A549 (cell line): ENCODE measurements at regions not wholly inside any gene's neighbourhood (a gene's known extent, or its start where the extent isn't known, plus 50 kb on each side); places are given as distances from the start of the nearest gene placed in this dataset.

Experiments used
- ATAC-seq, 2 experiments: fragments of 200-7000 bp in 1 of 2; fragments of >200 bp in 1 of 2; cut with Nextera tagmentation in 1 of 2; cut with Tn5 transposase in 1 of 2; 3 replicates each; pipeline versions ENCODE4 v1.8.0 to v1.9.1; 2018 to 2020; ENCODE audit warnings: mild to moderate bottlenecking in 1 of 2, moderate library complexity in 1 of 2
- CTCF ChIA-PET: fragments of 300-600 bp; sonication (Branson Sonifier 250); formaldehyde crosslinking; extraction: SDS; loops from one replicate; lab custom pipeline; 2021; ENCODE audit warnings: antibody characterized with exemption, inconsistent platforms; lab: Yijun Ruan, JAX
- POLR2A ChIA-PET: fragments of 350-600 bp; formaldehyde crosslinking; extraction: SDS; loops from one replicate; lab custom pipeline; 2021; ENCODE audit warnings: antibody characterized with exemption, inconsistent platforms; lab: Yijun Ruan, JAX
- DNase-seq, 2 experiments: peaks; one replicate each; pipeline versions ENCODE4 v3.0.0 to v3.0.0-alpha.2; 2011 to 2016; ENCODE audit warnings: low read depth in 1 of 2, low spot score in 1 of 2
- FAIRE-seq: peaks from 2 replicates; lab custom pipeline; 2011; peaks lifted over from hg19 to GRCh38; lab: Jason Lieb, UNC
- H3K27ac ChIP-seq, 2 experiments: fragments of >200 bp; sonication (Bioruptor Twin); formaldehyde crosslinking; 3 replicates each; pipeline ENCODE4 v1.5.1; 2016 to 2017
- H3K4me1 ChIP-seq: fragments of >200 bp; sonication (Bioruptor Twin); formaldehyde crosslinking; 3 replicates; pipeline ENCODE4 v1.6.1; 2016
- H3K4me2 ChIP-seq: fragments of >200 bp; sonication (Bioruptor Twin); formaldehyde crosslinking; 3 replicates; pipeline ENCODE4 v1.6.1; 2016
- H3K4me3 ChIP-seq: fragments of >200 bp; sonication (Bioruptor Twin); formaldehyde crosslinking; 3 replicates; pipeline ENCODE4 v1.5.1; 2016
- H3K9me3 ChIP-seq: fragments of >200 bp; sonication (Bioruptor Twin); formaldehyde crosslinking; 3 replicates; pipeline ENCODE4 v1.6.1; 2016
- ATOH8 ChIP-seq: fragments of 250-450 bp; sonication (Bioruptor Pico); IDR thresholded peaks from 2 replicates; pipeline ENCODE4 v1.5.0; 2020; ENCODE audit warnings: low read depth, mild to moderate bottlenecking, moderate library complexity
- CBX2 ChIP-seq: fragments of 200-600 bp; sonication (generic); IDR thresholded peaks from 2 replicates; pipeline ENCODE4 v1.6.1; 2016; ENCODE audit warnings: low read depth, mild to moderate bottlenecking, borderline replicate concordance
- CBX8 ChIP-seq: fragments of 200-600 bp; sonication (generic); IDR thresholded peaks from 2 replicates; pipeline ENCODE4 v1.6.1; 2016
- CEBPB ChIP-seq, 2 experiments: fragments of >200 bp in 1 of 2; sonication (Bioruptor Twin) in 1 of 2; formaldehyde crosslinking in 1 of 2; IDR thresholded peaks; 2 replicates each; pipeline ENCODE4 v1.6.1; 2012 to 2016
- EP300 ChIP-seq, 2 experiments: fragments of >200 bp; sonication (Bioruptor Twin); formaldehyde crosslinking; IDR thresholded peaks; 2 replicates in 1 of 2; 3 replicates in 1 of 2; pipeline ENCODE4 v1.6.1; 2016 to 2017
- FOSL2 ChIP-seq, 2 experiments: fragments of 450-650 bp in 1 of 2; fragments of >200 bp in 1 of 2; sonication (Bioruptor Twin) in 1 of 2; formaldehyde crosslinking; IDR thresholded peaks; 2 replicates each; pipeline versions ENCODE4 v1.5.0 to v1.6.1; 2016 to 2020; ENCODE audit warnings: mild to moderate bottlenecking in 1 of 2, moderate library complexity in 1 of 2
- GATA3 ChIP-seq: IDR thresholded peaks from 2 replicates; pipeline ENCODE4 v1.6.1; 2012; ENCODE audit warnings: borderline replicate concordance
- HEYL ChIP-seq: fragments of 250-450 bp; sonication (Bioruptor Pico); IDR thresholded peaks from 2 replicates; pipeline ENCODE4 v1.8.0; 2021; ENCODE audit warnings: mild to moderate bottlenecking, moderate library complexity
- HOXA7 ChIP-seq: fragments of 250-450 bp; sonication (Bioruptor Pico); IDR thresholded peaks from 2 replicates; pipeline ENCODE4 v1.5.0; 2020; ENCODE audit warnings: mild to moderate bottlenecking, moderate library complexity
- KDM1A ChIP-seq: fragments of 200-600 bp; sonication (generic); IDR thresholded peaks from 2 replicates; pipeline ENCODE4 v1.6.1; 2016; ENCODE audit warnings: low read depth, mild to moderate bottlenecking
- MAZ ChIP-seq: fragments of 150-350 bp; IDR thresholded peaks from 2 replicates; pipeline ENCODE4 v1.6.1; 2014; ENCODE audit warnings: antibody characterized with exemption, low read depth, low read length, borderline replicate concordance
- NPAS2 ChIP-seq: fragments of 250-450 bp; sonication (Bioruptor Pico); IDR thresholded peaks from 2 replicates; pipeline ENCODE4 v1.8.0; 2022; ENCODE audit warnings: mild to moderate bottlenecking, moderate library complexity, borderline replicate concordance
- NR3C1 ChIP-seq: fragments of >200 bp; sonication (Bioruptor Twin); formaldehyde crosslinking; IDR thresholded peaks from 3 replicates; pipeline ENCODE4 v1.6.1; 2017
- RAD21 ChIP-seq, 2 experiments: fragments of >200 bp in 1 of 2; sonication (Bioruptor Twin) in 1 of 2; formaldehyde crosslinking in 1 of 2; IDR thresholded peaks in 1 of 2; conservative IDR thresholded peaks in 1 of 2; 2 replicates in 1 of 2; 3 replicates in 1 of 2; pipeline ENCODE4 v1.6.1; 2012 to 2018; ENCODE audit warnings: inconsistent platforms in 1 of 2
- RARB ChIP-seq: fragments of 250-450 bp; sonication (Bioruptor Pico); IDR thresholded peaks from 2 replicates; pipeline ENCODE4 v1.8.0; 2021; ENCODE audit warnings: mild to moderate bottlenecking, moderate library complexity
- RNF2 ChIP-seq: fragments of 200-600 bp; sonication (generic); IDR thresholded peaks from 2 replicates; pipeline ENCODE4 v1.6.1; 2016; ENCODE audit warnings: low read depth, mild to moderate bottlenecking, antibody characterized with exemption, moderate library complexity, borderline replicate concordance
- SMC3 ChIP-seq: fragments of >200 bp; sonication (Bioruptor Twin); formaldehyde crosslinking; IDR thresholded peaks from 3 replicates; pipeline ENCODE4 v1.6.1; 2018; ENCODE audit warnings: inconsistent platforms
- ZC3H11A ChIP-seq: fragments of 450-650 bp; IDR thresholded peaks from 2 replicates; pipeline ENCODE4 v1.6.1; 2014; ENCODE audit warnings: antibody characterized with exemption, mild to moderate bottlenecking
- ZSCAN20 ChIP-seq: fragments of 250-450 bp; sonication (Bioruptor Pico); IDR thresholded peaks from 2 replicates; pipeline ENCODE4 v1.8.0; 2022; ENCODE audit warnings: mild to moderate bottlenecking, moderate library complexity
- WGBS: methylation state at CpG from one replicate; pipeline ENCODE4 v1.1.6; 2017; ENCODE audit errors: missing lambda C conversion rate; 5-methylcytosine and 5-hydroxymethylcytosine counted together
- TF ChIP-seq, protein P1 (sequence below): IDR thresholded peaks from 2 replicates; pipeline ENCODE4 v1.6.1; 2012
- TF ChIP-seq, protein P2 (sequence below): fragments of >200 bp; sonication (Bioruptor Twin); formaldehyde crosslinking; IDR thresholded peaks from 3 replicates; pipeline ENCODE4 v1.6.1; 2016
- TF ChIP-seq, protein P3 (sequence below): IDR thresholded peaks from 2 replicates; pipeline ENCODE4 v1.6.1; 2012; ENCODE audit warnings: low read depth, borderline replicate concordance

- WGBS: 44% methylated on average over 1 of the region's 1 CpG
- H3K4me1 ChIP-seq: no peaks in the 10 kb centered on the region
- H3K4me2 ChIP-seq: no peak overlapping the region
- ChIA-PET CTCF (interaction anchor here (1.6 kb wide), 1 partner anchor 15 kb away, joined by 5 read pairs; no protein-coding TSS in a partner anchor), POLR2A (no interaction called here)
- TF ChIP-seq EP300 (IDR thresholded peaks at IDR 0.05): no peak
- H3K4me3 ChIP-seq: no peak overlapping the region
- FAIRE-seq: no peak
- H3K9me3 ChIP-seq: no peaks in the 10 kb centered on the region
- H3K27ac ChIP-seq: no peak overlapping the region
- DNase-seq: no peak
- ATAC-seq: no peak
Measured at GRCh38 chr10:52609071-52609470, 163.5 kb downstream of the MBL2 start.

DNA sequence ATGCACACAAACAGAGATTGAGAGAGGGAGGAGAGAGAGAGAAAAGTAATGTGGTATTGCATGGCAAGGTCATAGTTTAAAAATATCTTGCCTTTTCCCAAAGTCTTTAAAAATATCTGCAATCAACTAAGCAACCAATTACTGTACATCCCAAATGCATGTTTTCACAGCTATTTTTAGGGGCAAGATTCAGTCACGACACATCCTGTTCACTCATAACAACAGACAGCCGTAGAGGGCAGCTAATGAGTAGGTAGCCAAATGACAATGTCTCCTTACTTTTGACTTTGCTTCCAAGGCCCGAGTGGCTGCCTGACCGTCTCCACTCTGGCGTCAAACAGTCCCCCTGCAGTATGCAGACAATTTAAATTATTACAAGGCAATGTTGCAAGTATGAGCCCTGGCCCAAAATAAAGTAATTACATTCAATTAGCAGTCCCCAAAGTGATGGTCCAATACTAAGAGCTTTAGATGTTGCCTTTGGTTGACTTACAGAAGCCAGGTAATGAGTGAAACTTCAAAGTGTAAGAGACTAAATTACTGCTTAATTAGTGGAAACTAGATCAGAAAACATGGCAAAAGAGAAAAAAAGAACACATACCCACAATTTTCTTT is 162.9 kb downstream of the MBL2 start:
- 58% methylated on average over 5 of the region's 5 CpGs for WGBS
- no peak overlapping the region for H3K4me3 ChIP-seq
- CTCF ChIA-PET: interaction anchor here (1.6 kb wide), 1 partner anchor 16 kb away, joined by 5 read pairs; no protein-coding TSS in a partner anchor
- H3K4me1 ChIP-seq: no peaks in the 10 kb centered on the region
- DNase-seq (no peak), ATAC-seq (no peak), FAIRE-seq (no peak)
- H3K27ac ChIP-seq: no peak overlapping the region
- POLR2A ChIA-PET: no interaction called here
- no peak overlapping the region for H3K4me2 ChIP-seq
- H3K9me3 ChIP-seq: no peaks in the 10 kb centered on the region
- TF ChIP-seq, protein P1, sequence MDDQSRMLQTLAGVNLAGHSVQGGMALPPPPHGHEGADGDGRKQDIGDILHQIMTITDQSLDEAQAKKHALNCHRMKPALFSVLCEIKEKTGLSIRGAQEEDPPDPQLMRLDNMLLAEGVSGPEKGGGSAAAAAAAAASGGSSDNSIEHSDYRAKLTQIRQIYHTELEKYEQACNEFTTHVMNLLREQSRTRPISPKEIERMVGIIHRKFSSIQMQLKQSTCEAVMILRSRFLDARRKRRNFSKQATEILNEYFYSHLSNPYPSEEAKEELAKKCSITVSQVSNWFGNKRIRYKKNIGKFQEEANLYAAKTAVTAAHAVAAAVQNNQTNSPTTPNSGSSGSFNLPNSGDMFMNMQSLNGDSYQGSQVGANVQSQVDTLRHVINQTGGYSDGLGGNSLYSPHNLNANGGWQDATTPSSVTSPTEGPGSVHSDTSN: no peak
- TF ChIP-seq FOSL2 (IDR thresholded peaks at IDR 0.05) (no peak), FOSL2 (CRISPR knock-in tag; IDR thresholded peaks at IDR 0.05) (no peak), NPAS2 (CRISPR knock-in tag) (no peak), ZC3H11A (no peak), CBX8 (no peak), ZSCAN20 (no peak), RARB (CRISPR knock-in tag) (no peak), ATOH8 (CRISPR knock-in tag) (no peak), MAZ (no peak)

GRCh38 chr10:52615331-52615730 is 157.3 kb downstream of the MBL2 start:
- ATAC-seq (no peak), FAIRE-seq (no peak), DNase-seq (no peak)
- Histone ChIP-seq H3K4me3 (no peak overlapping the region), H3K4me2 (no peak overlapping the region), H3K4me1 (no peaks in the 10 kb centered on the region), H3K9me3 (no peaks in the 10 kb centered on the region), H3K27ac (no peak overlapping the region)
- TF ChIP-seq KDM1A (no peak), HOXA7 (CRISPR knock-in tag) (no peak), CEBPB (IDR thresholded peaks at IDR 0.05) (no peak), GATA3 (no peak), RNF2 (no peak), ZC3H11A (no peak), CBX8 (no peak), CBX2 (no peak), SMC3 (no peak), RAD21 (conservative IDR thresholded peaks at IDR 0.05 in 1 of 2, IDR thresholded peaks at IDR 0.05 in 1 of 2) (no peak), EP300 (IDR thresholded peaks at IDR 0.05) (no peak), NR3C1 (no peak), HEYL (CRISPR knock-in tag) (no peak)
- TF ChIP-seq, protein P2, sequence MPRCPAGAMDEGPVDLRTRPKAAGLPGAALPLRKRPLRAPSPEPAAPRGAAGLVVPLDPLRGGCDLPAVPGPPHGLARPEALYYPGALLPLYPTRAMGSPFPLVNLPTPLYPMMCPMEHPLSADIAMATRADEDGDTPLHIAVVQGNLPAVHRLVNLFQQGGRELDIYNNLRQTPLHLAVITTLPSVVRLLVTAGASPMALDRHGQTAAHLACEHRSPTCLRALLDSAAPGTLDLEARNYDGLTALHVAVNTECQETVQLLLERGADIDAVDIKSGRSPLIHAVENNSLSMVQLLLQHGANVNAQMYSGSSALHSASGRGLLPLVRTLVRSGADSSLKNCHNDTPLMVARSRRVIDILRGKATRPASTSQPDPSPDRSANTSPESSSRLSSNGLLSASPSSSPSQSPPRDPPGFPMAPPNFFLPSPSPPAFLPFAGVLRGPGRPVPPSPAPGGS: no peak
- TF ChIP-seq, protein P3, sequence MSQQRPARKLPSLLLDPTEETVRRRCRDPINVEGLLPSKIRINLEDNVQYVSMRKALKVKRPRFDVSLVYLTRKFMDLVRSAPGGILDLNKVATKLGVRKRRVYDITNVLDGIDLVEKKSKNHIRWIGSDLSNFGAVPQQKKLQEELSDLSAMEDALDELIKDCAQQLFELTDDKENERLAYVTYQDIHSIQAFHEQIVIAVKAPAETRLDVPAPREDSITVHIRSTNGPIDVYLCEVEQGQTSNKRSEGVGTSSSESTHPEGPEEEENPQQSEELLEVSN: no peak
- CTCF ChIA-PET: no interaction called here
- POLR2A ChIA-PET: no interaction called here
